Hepatic stellate cell (primary cell): ENCODE measurements at regions not wholly inside any gene's neighbourhood (a gene's known extent, or its start where the extent isn't known, plus 50 kb on each side); places are given as distances from the start of the nearest gene placed in this dataset.

ENCODE experiments used
- DNase-seq: peaks from one replicate; pipeline ENCODE4 v3.0.0; 2011; ENCODE audit warnings: low spot score

DNA sequence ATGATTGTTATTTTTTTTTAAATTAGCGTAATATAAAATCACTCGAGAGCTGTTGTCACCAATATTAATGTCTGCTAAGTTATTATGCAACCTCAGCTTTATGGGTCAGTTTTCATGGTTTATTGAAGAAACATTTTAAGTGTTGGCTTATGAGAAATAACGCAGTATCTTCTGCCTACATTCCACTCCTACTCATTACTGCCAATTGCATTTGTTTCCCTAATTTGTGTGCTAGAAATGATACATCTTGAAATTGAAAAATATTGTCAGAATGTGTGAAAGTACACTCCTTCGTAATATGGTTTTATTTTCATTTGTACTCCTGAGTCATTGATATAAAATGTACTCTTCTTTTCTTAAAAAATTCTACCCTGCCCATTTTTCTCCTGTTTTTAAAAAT lies 333.3 kb upstream of the HSF2 start:
- DNase-seq: no peak

- no peak for DNase-seq
These were observed 331.1 kb upstream of the HSF2 start for GRCh38 chr6:122068291-122068769.

DNA sequence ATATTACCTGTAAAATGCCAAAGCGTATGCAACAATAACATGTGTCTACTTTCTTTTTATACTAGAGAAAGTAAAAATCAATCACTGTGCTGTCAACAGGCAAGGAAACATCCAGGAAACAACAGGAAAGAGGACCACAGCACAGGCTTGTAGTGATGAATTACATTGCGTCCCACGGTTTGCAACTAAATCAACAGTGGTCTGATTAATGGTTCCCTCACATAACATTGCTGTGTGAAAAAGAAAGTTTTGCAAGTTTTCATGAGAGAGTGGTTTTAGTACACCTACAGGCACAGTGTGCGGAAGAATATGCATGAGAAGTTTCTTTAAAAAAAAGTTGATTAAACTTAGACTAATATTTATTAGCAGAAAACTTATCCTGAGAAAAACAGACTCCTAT lies 329.5 kb upstream of the HSF2 start:
- DNase-seq: no peak

- no peak for DNase-seq
These were observed 327.3 kb upstream of the HSF2 start for GRCh38 chr6:122072014-122072647.

GRCh38 chr6:122075084-122075838 lies 324.2 kb upstream of the HSF2 start:
- DNase-seq: no peak

GRCh38 chr6:122075917-122076316 lies 323.5 kb upstream of the HSF2 start:
- no peak for DNase-seq

DNA sequence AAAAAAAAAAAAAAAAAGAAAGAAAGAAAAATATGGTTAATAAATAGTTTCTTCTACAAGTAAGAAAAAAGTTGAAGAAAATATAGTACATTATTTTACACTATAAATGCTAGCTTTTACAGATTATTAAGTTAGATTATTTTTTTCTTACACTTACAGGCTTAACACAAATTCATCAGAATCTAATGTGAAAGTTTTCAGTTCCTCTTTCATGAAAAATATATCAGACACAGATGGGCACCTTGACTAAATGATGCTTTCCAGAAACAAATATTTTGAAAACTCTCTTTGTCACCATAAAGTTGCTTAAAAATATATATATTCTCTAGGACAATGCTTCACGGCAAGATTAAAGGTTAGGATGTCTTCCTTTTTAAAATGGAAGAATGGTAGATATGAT lies 321.8 kb upstream of the HSF2 start:
- no peak for DNase-seq

- DNase-seq: no peak
These were observed 321.0 kb upstream of the HSF2 start for GRCh38 chr6:122078481-122078880.

- no peak for DNase-seq
These were observed 319.5 kb upstream of the HSF2 start for GRCh38 chr6:122079916-122080315.

GRCh38 chr6:122081921-122082320 lies 317.5 kb upstream of the HSF2 start:
- DNase-seq: no peak

DNA sequence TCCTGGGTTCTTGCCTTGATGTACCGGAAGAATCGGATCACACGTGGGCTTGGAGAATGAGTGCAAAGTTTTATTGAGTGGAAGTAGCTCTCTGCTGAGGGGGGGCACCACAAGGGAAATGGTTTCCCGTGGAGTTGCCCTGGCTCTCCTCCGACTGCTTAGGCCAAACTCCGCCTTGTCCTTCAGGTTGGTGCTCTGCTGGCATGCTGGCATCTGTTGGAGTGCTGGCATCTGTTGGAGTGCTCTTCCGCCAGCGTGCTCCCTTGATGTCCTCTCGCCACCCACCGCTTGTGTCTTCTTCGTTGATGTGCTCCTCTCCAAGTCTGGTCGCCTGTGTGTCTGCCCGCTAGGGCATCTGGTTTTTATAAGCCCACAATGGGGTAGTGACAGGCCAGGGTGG lies 317.1 kb upstream of the HSF2 start:
- no peak for DNase-seq

DNA sequence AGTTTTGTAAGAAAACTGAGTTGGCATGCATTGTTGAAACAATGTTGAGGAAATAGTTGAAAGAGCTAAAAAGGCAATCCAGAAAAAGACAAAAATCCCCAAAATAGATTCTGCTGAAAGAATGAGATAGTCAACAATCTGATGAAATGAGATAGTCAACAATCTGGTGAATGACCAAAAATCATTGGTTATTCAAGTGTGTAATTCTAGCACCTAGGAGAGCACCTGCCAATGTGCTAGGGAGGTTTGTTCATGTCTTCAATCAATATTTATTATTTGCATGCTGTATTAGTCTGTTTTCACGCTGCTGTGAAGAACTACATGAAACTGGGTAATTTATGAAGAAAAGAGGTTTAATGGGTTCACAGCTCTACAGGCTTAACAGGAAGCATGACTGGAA lies 307.1 kb upstream of the HSF2 start:
- no peak for DNase-seq

DNA sequence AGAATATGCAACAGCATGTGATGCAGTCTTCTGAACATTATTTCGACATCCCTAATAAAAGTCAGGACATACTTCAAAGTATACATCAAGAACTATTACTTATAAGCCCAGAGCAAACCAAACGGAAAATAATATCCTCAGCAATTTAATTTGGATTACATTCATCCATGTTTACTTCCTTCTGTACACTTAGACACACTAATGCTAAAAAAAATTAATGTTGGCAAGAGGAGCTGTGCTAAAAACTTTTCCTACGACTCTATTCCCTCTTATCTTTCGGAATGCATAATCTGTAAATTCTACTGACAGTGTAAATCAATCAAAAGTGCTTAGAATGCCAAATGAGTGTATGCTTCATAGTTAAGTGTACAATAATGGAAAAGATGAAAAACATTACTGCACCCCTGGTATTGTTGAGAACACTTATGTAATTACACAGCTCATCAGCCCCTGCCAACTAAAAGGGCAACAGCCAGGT lies 301.2 kb upstream of the HSF2 start:
- DNase-seq: no peak

DNA sequence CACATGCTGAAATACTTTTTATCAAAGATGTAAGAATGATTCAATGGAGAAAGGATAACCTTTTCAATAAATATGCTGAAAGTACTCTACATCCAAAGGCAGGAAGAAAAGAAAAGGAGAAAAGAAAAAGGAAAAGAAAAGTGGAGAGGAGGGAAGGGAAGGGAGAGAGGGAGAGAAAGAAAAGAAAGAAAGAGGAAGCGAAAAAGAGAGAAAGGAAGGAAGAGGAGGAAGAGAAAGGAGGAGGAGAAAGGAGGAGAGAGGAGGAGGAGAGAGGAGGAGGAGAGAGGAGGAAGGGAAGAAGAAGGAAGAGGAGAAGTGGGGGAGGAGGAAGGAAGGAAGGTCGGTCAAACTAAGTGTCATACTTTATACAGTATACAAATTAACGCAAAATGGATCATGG lies 297.4 kb upstream of the HSF2 start:
- no peak for DNase-seq

GRCh38 chr6:122107256-122107852 lies 292.1 kb upstream of the HSF2 start:
- DNase-seq: no peak

DNA sequence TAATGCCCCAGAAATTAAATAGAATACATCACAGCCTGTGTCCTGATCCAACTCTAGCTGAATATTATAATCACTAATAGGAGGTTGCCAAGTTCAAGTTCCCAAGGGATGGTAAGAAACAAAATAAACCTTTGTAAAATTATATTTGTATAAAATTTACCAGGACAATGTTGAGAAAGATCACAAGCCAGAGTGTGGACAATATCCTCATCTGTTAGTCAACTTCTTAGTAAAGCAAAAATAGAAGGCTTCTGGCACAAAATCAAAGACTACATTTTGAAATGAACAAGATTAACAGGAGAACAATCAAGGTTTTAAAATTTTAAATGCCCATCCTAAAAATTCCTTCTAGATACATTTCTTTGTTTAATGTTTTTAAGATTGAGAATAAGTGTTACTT lies 290.4 kb upstream of the HSF2 start:
- no peak for DNase-seq

DNA sequence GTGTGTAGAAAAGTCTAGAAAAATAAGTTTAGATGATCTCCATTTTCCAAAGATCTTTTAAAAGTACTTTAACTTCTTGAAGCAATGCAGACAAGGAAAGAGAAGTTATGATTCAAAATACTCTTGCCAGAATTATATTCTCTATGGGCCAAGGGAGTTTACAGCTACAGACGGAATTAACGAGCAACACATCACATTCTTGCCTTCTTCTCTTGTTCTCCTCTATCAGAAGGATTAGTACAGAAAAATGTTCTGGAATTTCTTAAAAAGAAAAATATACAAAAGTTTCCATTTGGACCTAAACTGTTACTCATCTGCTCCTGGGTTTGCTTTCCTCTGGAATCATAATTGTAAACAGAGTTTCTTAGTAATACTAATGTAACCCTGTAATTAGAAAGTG lies 284.7 kb upstream of the HSF2 start:
- DNase-seq: no peak

- no peak for DNase-seq
These were observed 283.2 kb upstream of the HSF2 start for GRCh38 chr6:122116119-122116834.

DNA sequence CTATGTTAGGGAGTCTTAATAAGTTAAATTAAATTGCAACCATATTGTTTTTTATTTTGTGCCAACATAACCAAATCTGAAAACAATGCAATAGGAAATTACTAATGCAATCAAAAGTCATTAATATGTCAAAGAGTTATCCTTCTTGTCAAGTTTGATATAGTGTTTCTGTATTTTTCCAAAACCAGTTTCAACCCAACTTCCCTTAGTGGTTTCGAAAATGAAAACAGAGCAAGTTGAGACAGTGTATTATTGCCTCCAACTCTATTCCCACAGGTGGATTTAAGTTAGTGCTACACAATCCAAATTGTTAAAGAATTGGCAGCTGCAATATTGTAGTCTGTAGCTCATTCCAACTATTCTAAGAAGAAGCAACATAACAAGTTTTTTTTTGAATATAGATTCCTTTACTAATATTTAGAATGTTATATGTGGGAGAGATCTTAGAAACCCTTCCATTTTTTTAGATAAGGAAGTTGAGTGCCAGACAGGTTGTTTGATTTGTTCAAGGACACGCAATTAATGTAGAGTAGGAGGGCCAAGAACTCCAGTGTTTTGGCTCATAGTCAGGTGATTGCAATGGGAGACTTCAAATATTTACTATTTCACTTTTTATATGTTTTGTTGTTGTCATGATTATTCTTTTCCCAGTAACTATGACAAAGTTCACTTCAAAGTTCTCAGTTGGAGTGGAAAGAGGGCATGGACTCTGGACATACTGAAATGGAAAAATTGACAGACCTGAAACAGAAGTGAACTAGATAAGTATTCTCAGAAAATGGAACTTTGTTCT lies 282.4 kb upstream of the HSF2 start:
- no peak for DNase-seq

DNA sequence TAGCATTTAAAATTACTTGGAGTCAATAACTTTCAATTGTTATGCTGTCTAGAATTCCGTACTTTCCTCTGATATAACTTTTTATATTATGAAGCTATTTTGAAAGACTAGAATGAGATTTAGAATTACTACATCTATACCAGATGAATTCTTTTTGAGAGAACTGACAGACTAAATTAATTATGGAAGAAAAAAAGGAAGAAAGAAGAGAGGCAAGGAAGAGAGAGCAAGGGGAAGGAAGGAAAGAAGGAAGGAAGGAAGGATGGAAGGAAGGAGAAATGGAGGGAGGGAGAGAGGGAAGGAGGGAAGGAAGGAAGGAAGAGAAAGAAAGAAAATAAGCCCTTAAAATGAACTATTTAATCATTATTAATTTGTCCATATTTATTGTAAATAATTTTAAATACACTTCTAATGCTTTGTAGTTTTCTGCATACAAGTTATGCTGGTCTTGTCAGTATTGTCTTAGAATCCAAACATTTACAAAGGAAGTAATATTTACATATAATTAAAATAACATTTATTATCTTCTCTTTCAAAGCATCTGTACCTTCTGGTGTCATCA lies 280.4 kb upstream of the HSF2 start:
- no peak for DNase-seq

GRCh38 chr6:122122202-122122601 lies 277.2 kb upstream of the HSF2 start:
- no peak for DNase-seq

- DNase-seq: no peak
These were observed 276.8 kb upstream of the HSF2 start for GRCh38 chr6:122122686-122123085.
